ENCODE measurements at regions not wholly inside any gene's neighbourhood (a gene's known extent, or its start where the extent isn't known, plus 50 kb on each side); places are given as distances from the start of the nearest gene placed in this dataset.

DNA sequence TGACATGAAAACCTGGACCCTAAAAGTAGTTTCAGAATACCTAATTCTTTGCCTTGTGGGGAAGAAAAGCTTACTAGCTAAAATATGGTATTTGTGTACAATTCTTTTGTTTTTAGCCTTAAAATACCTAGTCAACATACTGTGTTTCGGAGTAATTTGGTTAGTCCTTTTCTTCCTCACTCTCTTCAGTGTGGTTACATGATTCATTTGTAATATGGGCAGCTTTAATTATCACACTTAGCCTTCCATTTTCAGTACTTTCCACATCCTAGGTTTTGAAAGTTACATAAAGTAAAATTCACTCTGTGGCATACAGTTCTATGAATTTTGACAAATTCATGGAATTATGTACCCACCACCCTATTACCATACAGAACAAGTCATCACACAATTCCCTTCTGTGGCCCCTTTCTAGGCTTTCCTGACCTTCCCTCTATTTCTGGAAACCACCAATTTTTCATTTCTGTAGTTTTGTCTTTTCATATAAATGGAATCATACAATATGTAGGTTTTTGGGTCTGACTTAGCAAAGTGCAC, 96.2 kb downstream of the EMX2 start:
- no peak for DNase-seq

DNA sequence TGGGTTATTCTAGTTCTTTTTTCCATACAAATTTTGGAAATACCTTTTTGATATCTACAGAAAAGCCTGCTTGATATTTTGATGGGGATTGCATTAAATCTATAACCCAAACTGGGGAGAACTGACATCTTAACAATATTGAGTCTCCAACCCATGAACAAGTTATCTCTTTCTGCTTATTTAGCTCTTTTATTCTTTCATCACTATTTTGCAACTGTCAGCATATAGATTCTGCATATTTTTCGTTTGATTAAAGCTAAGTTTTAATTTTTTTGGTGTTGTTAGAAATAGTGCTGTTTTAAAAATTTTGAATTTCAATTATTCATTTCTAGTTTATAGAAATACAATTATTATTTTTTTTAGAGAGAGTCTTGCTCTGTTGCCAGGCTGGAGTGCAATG, 97.9 kb downstream of the EMX2 start:
- DNase-seq: no peak

DNA sequence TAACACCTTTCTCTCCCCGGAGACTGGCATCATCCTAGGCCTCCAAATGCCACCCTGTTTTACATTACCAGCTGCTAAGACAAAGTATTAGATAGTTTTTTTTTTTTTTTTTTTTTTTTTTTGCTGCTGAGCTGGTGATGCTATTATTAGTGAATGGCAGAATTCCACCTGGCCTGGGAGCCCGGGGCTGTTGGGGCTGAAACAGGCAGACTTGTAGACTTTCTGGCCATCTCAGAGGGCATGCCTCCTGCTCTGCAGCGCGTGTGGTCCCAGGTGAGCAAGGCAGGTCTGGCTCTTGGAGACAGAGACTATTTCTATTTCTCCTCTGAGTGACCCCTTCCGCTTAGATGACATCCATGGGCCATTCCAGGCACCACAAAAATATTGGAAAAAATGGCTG, 104.2 kb downstream of the EMX2 start:
- DNase-seq: no peak

DNA sequence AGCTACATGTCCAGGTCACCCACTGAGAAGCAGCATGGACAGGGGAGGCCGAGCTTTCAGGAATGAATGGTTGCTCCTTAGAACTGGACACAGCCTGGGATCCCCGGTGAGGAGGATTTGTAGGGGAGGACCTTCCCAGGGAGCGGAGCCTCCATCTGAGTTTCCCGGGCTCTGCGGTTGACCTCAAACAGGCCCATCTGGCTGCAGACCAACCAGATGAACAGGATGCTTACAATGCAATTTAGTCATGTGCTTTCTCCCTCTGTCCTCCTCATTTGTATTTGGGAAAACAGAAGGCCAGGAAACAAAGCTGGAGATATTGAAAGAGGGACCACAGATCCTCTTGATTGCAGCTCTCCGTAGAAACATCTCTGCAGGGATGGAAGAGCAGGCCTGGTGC, 104.8 kb downstream of the EMX2 start:
- DNase-seq: no peak

DNA sequence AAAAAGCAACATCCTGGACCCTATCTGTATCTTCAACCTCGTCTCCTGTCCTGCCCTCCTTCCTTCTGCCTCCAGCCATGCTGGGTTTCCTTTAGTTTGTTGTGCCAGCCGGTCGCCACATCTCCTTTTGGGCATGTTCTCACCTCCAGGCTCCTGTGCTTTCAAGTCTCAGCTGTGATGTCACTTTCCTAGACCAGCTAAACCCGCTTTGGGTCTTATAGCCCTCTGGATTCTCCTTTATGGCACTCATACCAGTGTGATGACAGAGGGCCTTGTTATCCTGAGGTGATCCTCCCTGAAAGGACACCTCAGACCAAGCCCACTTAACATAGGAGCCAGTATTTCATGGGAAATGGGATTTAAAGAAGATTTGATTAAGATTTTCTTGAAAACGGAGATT, 108.6 kb downstream of the EMX2 start:
- DNase-seq: no peak

DNA sequence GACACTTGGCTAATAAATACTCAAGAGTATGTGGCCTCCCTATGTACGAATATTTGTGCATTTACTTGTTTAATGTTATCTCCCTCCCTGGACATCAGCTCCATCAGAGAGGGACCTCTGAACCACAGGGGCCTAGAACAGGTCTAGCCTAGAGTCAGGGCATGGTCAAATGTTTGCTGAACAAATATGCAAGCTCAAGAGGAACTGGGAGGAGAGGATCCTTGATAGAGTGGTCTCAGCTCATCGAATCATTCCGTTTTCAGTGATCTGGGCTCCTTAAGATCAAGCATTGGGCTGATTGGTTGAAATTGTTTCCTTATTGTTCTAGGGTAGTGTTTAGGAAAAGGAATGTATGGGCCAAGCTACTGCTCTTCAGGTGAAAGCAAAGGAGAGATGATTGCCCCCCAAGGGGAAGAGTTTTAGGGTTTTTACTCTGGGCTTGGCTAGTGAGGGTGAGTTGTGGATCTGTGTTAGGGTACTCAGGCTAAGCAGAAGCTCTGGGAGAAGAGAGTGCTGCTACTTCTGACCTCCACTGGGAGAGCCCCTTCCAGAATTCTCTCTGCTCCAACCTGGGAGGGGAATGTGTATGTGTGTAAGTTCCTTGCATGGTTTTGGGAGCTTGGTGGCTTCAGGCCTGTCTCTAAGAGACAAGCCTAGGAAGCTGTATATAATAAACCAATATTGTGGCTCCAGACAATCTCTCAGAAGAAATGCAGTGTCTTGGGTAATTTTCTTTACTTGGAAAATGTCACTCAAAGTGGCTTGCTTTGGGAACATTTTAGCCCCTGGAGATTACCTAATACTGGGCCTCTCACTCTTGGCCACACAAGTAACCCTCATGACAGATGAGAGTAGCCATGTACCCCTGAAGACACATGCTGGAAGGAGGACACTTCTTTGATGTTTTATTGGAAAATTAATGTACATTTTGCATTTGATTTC, 110.0 kb downstream of the EMX2 start:
- no peak for DNase-seq

DNA sequence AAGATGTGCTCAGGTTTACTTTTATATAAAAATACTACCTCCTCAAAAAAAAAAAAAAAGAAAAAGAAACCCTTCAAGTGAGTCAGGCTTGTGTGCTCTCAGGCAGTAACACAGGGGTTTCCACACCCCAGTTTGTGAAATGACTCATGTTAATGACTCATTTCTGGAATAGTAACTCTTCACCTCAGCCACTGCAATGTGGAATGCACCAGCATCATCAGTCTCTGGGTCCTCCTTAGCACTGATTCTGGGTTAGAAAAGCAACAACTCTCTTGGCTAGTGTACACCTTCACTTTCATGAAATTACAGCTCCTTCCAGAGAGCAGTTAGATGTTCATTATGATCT, 110.6 kb downstream of the EMX2 start:
- no peak for DNase-seq

DNA sequence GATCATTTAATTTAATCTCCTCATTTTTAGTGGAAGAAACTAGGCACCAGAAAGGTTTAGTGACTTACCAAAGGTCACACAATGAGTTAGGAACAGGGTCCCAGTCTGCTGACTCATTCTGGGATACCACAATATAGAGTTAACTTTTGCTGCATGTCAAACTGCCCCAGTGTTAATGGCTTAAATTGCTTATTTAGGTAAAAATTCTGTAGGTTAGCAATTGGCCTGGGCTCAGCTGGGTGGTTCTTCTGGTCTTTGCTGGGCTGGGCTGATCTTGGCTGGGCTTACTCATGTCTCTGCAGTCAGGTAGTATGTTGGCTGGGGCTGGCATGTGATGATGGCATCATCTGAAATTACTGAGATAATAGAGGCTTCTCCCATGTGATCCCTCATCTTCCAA, 111.6 kb downstream of the EMX2 start:
- no peak for DNase-seq

DNA sequence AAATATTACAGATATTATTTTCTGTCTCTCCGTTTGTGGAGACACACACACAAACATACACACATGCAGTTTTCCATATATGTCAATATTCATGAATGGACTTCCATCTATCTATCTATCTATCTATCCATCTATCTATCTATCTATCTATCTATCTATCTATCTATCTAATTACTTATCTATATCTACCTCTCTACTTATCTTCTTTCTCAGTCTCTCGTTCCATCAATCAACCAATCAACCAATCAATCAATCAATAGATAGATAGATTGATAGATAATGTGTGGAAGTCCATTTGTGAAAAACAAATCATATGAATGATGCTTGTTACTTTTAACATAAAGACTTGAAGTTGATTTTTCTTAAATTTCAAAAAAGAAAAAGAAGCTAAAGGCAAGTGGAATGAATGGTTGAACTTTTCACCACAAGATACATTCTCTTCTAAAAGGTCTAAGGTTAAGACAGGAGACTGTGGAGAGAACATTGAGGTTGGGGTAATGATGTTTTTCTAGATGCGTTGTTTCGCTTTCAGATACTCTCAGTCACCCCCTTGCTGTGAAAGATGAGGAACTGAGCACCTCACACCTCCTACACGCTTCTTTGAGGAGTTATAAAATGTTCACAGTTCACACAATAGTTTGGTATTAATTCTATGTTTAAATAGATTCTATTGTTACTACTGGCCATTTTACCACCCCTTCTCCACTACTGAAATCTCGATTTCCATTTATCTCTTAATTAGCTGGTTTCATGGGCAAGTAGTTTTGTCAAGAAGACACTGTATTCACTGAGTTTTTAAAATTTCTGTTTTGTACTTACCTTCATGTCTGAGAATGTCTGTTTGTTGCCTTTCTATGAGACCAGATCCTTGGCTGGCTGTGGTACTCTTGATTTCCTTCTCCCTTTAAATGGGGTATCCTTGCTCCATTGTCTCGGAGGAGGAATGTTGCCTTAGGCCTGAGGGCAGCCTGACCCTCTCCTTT, 114.1 kb downstream of the EMX2 start:
- DNase-seq: no peak

DNA sequence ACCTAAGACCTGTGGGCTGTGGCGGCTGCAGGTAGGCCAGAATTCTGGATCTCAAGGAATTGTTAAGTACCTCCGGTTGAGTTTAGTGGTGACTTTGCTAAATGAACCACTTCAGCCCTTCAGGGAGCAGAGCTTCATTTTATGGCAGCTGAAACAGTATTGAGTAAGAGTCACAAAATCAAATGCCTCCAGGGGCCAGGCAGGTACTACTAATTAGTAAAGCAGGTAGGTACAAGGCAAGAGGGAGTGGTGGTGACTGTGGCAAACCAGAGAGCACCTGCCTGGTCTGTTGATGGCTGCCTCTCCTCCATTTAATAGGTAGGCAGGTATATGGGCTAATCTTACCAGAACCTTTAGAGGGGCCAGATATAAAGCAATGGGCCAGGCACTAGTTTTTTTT, 118.8 kb downstream of the EMX2 start:
- DNase-seq: no peak

DNA sequence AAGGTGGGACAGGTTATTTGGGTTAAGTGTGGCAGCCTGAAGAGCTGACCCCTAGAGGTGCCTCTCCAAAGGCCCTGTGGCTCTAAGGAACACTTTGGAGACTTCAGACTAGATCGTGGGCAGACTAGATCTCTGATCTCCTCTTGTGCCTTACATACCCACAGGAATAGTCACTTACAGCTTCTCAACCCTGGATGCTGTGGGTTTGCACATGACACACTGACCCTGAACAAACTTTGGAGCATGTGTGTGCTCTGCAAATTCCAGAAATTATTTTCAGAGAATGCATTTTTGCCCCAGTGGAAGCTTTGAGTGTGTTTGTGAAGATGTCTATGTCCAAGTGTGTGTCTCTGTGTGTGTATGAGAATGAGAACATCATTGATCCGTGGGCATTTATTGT, 119.6 kb downstream of the EMX2 start:
- DNase-seq: no peak

DNA sequence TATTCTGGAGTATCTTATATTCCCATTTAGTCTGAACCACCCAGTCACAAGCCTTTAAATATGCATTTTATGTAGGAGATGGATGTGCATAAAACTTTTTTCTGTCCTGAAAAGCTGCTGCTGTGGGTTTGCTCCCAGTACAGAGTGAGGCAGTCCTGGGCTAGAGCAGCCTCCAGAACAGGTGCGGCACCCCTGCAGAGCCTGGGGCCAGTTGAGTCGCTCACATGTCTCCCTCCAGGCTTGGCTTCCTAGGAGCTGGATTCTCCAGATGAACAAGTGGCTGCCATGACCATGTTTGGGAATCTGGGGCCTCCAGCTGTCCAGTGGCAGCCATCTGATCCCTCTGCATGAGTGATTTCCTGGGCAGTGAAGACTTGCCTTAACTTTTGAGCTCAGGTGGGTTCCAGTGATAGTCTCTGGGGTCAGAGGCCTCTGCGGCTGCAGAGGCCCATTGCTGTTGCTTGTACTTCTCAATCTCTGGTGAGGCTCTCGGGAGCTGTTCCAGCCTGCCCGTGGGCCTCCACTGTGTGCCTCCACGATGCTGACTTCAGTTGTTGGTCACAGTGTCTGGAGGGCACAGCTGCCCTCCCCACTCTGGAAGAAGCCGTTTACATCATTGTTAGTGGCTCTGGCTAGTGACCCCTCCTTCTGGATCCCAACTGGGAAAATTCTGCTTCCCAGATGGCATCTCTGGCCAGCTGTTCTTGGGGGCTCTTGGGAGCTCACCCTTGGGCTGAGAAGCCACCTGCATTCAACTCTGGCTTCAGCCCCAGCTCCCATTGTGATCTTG, 120.4 kb downstream of the EMX2 start:
- DNase-seq: peak; percentile 41

DNA sequence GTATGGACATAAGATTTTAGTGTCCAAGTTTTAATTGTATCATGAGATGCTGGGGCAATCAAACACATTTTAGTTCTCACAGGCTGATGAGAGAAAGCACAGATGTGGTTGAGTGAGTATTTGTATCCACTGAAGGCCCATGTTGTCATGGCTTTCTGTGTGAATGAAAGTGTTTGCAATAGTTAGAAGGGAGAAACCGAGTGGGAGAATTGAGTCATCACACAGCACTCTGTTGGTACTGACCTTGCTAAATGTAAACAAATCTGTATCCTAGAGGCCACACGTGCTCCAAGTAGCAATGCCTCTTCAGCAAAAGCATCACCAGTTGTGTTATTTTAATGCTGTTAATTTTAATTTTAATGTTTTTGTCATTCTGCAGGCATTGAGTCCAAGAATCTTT, 121.2 kb downstream of the EMX2 start:
- DNase-seq: peak; percentile 48

DNA sequence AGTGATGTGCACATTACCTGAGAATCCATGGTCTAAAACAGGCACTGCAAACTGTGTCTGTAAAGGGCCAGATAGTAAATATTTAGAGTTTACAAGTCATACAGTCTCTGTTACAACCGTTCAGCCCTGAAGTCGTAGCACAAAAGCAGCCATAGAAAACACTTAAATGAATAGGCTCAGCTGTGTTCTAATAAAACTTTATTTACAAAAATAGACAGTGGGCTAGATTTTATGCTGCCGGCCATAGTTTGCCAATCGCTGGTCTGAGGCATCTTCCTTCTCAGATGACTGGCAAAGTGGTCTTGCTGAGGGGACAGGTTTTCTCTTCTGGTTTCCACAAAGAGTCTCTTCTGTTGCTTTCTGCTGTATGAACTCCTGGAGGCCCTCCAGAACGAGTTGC, 121.7 kb downstream of the EMX2 start:
- DNase-seq: no peak

DNA sequence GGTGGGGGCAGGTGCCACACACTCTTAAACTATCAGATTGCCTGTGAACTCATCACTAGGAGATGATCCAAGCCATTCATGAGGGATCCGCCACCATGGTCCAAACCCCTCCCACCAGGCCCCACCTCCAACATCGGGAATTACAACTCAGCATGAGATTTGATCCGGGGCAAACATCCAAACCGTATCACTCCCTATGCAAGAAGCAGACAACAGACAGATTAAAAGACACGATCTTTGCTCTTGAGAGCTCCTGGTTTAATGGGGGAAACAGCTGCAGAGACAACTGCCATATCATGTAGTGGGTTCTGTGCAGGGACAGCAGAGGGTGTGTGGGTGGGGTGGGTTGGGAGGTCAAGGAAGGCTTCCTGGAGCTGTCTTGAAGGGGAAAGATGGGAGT, 123.6 kb downstream of the EMX2 start:
- peak; percentile 56 for DNase-seq

DNA sequence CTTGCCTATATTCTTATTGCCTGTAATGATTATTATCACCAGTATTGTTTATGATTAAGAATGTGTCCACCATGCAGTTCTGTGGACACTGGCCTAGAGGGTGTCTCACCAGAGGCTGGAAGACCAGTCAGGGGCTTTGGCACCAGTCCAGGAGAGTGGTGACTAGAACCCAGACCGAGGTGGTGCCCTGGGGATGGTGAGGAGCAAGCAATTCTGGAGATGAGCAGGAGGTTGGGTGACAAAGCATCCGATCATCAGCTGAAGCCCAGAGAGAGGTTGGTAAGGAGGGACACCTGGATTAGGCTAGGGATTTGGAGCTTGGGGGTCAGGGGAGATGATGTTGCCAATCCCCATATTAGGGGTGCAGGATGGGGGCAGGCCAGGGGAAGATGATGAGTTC, 124.4 kb downstream of the EMX2 start:
- DNase-seq: no peak

DNA sequence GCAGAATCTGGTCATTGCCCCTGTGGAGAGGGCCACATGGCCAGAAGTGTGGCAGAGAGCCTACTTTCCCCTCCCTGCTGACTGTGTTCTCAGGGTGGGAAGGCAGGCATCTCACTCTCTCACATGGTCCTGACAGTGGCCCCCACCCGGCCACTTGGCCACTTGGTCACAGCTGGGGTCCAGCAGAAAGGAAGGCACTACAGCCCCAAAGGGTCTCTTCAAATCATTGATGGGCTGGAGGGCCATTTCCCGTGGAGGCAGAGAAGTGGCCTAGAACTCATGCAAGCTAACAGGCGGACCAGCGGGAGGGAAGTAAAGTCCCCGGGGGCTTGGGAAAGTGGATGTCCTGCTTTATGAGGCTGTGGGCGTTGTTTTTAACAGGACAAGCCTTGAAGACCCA, 125.3 kb downstream of the EMX2 start:
- no peak for DNase-seq

DNA sequence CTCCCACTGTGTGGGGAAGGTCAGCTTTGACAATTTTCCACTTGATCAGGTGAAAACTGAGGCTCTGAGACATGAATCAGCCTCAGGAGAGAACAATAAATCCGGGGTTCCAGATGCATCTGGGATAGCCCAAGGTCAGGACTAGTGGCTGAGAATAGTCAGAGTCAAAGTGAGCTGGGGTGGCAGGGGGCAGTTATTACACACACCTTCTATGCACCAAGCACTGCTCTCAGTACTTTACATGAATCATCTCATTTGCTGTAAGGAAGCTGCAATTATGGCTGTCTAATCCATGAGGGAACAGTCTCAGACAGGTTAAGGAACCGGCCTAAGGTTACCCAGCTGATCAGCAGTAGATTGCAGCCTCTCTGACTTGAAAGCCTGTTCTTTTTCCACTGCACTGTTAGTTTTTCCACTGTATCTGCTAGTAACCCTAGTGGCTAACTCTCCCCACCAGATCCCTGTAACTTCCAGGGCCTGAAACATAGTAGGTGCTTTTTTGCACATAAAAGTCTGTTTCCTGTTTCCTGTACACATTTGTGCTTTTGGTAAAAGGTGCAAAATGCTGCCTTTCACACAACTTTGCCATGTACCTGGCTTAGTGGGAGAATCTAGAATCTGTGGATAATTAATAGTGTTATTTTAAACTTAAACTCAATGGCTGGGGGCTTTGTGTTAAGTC, 125.9 kb downstream of the EMX2 start:
- no peak for DNase-seq

DNA sequence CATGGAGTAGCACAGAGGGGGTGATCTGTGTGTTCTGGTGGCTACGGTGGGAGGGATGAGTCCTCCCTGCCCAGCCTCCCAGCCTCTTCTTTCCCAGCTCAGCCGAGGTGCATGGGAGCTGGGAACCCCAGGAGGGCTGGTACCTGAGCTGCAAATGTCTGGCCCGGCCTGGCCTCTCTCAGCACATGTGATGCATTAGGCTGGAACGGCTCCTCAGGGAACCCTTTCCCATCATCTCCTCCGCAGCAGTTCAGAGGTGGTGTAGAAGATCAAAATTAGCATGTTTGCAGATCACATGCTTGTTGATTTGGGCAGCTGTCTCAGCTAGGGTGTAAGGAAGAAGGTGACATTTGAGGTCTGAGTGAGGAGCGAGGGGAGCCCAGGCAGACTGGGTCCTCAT, 126.6 kb downstream of the EMX2 start:
- DNase-seq: no peak

DNA sequence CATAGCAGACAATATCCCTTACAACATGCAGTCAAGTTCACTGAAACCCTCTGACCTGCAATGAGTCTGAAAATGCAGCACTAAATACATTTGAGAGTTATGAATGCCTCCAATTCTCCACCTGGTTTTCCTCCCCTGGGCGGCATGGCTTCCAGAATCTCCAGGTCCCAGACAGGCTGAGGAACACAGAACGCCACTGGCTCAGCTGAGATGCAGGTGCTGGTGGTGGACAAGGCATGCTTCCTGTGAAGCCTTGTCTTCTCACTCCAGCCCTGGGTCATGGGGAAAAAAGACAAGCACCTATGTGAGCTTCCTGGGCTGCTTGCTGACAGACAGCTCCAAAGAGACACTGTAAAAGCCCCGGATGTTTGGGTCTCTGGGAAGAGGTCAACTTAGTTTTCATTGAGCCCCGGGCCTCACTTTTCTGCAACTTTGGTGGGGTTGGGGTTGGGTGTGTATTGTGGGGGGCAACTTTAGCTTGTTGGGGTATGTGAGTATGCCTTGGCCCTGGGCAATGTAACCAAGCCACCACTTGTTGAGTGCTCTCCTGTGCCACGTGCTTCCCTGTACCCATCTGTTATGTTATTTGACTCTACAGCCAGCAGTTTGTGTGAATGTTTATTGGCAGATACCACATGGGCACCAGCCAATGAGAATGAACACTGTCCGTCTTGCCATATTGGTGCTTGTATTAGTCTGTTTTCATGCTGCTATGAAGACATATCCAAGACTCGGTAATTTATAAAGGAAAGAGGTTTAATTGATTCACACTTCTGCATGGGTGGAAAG, 127.8 kb downstream of the EMX2 start:
- no peak for DNase-seq
